ENCODE measurements at regions not wholly inside any gene's neighbourhood (a gene's known extent, or its start where the extent isn't known, plus 50 kb on each side); places are given as distances from the start of the nearest gene placed in this dataset.

DNA sequence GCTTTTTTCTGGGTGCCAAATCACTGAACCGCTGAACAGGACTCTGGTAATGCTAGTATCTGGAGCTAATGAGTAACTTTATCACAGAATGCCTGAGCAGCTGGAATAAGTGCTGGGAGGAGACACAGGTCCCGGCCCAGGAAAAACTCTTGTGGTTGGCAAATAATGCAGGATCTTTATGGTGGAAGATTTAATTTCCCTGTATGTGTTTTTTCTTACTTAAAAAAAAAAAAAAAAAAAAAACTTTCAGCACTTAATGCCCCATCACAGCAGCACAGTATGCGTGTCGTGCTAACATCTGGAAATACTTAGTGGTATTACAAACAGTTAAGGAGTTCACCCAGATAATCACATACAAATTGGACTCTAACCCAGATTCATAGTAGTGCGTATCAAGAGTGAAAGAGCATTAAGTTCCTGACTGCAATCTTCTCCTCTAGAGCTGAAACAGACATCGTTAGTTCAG, 220.7 kb downstream of the TOMM20 start:
- no peak for TF ChIP-seq POLR2A (IDR thresholded peaks at IDR 0.05)
- TF ChIP-seq, protein P1, sequence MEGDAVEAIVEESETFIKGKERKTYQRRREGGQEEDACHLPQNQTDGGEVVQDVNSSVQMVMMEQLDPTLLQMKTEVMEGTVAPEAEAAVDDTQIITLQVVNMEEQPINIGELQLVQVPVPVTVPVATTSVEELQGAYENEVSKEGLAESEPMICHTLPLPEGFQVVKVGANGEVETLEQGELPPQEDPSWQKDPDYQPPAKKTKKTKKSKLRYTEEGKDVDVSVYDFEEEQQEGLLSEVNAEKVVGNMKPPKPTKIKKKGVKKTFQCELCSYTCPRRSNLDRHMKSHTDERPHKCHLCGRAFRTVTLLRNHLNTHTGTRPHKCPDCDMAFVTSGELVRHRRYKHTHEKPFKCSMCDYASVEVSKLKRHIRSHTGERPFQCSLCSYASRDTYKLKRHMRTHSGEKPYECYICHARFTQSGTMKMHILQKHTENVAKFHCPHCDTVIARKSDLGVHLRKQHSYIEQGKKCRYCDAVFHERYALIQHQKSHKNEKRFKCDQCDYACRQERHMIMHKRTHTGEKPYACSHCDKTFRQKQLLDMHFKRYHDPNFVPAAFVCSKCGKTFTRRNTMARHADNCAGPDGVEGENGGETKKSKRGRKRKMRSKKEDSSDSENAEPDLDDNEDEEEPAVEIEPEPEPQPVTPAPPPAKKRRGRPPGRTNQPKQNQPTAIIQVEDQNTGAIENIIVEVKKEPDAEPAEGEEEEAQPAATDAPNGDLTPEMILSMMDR (IDR thresholded peaks at IDR 0.05), result no peak

Measured in transverse colon (tissue), 3 donors.